A673 (cell line): ENCODE measurements at regions not wholly inside any gene's neighbourhood (a gene's known extent, or its start where the extent isn't known, plus 50 kb on each side); places are given as distances from the start of the nearest gene placed in this dataset.

Source experiments
- BruUV-seq: library from RNA; stranded (reverse); fragments of 400-500 nt; replicated peaks from 2 replicates; lab custom pipeline; 2021; lab: Mats Ljungman, UMichigan
- CTCF ChIA-PET: fragments of 300-600 bp; sonication (Branson Sonifier 250); formaldehyde crosslinking; loops from one replicate; lab custom pipeline; 2022; ENCODE audit warnings: antibody characterized with exemption; lab: Charles Lee
- POLR2A ChIA-PET: fragments of 300-600 bp; sonication (Branson Sonifier 250); formaldehyde crosslinking; loops from one replicate; lab custom pipeline; 2022; ENCODE audit warnings: antibody characterized with exemption; ENCODE audit not compliant: low non-redundant PET; lab: Charles Lee
- DNase-seq: peaks from one replicate; pipeline ENCODE4 v3.0.0-alpha.2; 2015; ENCODE audit warnings: low spot score
- H3K27ac ChIP-seq: fragments of 200-600 bp; sonication (generic); 2 replicates; pipeline ENCODE4 v1.5.1; 2016; ENCODE audit warnings: mixed run types, low read depth, mild to moderate bottlenecking, mixed read lengths, antibody characterized with exemption, low read length; ENCODE audit not compliant: poor library complexity, severe bottlenecking
- H3K27me3 ChIP-seq: fragments of 200-600 bp; sonication (generic); replicated peaks from 2 replicates; pipeline ENCODE4 v1.6.1; 2017; ENCODE audit warnings: mixed run types, low read depth, mild to moderate bottlenecking, mixed read lengths, antibody characterized with exemption, low read length; ENCODE audit not compliant: insufficient read depth, poor library complexity
- H3K36me3 ChIP-seq: fragments of 200-600 bp; sonication (generic); 2 replicates; pipeline ENCODE4 v1.6.1; 2016; ENCODE audit warnings: mixed run types, mild to moderate bottlenecking, mixed read lengths, antibody characterized with exemption, low read length; ENCODE audit not compliant: insufficient read depth, poor library complexity, severe bottlenecking
- H3K4me1 ChIP-seq: fragments of 200-600 bp; sonication (generic); 2 replicates; pipeline ENCODE4 v1.6.1; 2017; ENCODE audit warnings: mixed run types, mild to moderate bottlenecking, mixed read lengths, antibody characterized with exemption, low read length; ENCODE audit not compliant: insufficient read depth, poor library complexity, severe bottlenecking
- H3K4me3 ChIP-seq: fragments of 200-600 bp; sonication (generic); 2 replicates; pipeline ENCODE4 v1.5.1; 2016; ENCODE audit warnings: low read depth, mixed run types, mild to moderate bottlenecking, mixed read lengths, low read length; ENCODE audit not compliant: poor library complexity, severe bottlenecking
- H3K9me3 ChIP-seq: fragments of 200-600 bp; sonication (generic); 2 replicates; pipeline ENCODE4 v1.6.1; 2016; ENCODE audit warnings: mixed run types, low read depth, mild to moderate bottlenecking, mixed read lengths, antibody characterized with exemption, low read length; ENCODE audit not compliant: poor library complexity, severe bottlenecking
- CTCF ChIP-seq: fragments of 300-800, 200-600 bp; sonication (generic); conservative IDR thresholded peaks from 2 replicates; pipeline ENCODE4 v1.5.1; 2017; ENCODE audit warnings: low read depth, mild to moderate bottlenecking, antibody characterized with exemption, low read length, moderate library complexity, mixed read lengths
- EZH2 ChIP-seq: fragments of 200-600 bp; sonication (generic); IDR thresholded peaks from 2 replicates; pipeline ENCODE4 v1.6.1; 2017; ENCODE audit warnings: borderline replicate concordance, low read depth, mild to moderate bottlenecking, mixed read lengths, antibody characterized with exemption, low read length; ENCODE audit not compliant: poor library complexity, severe bottlenecking
- intact Hi-C: fragments of 100-400 bp; cut with micrococcal nuclease; formaldehyde crosslinking; loops from one replicate; pipeline ENCODE4 v1.10.0; 2022; ENCODE audit not compliant: unreplicated experiment

- POLR2A ChIA-PET, result no interaction called here
- H3K27ac ChIP-seq, result no peak overlapping the region
- no TSS peak for BruUV-seq
- CTCF ChIA-PET, result interaction anchor here (1.0 kb wide), 1 partner anchor 9 kb away, joined by 3 read pairs; no protein-coding TSS in a partner anchor
- intact Hi-C loops, result no loop called here
- H3K4me3 ChIP-seq, result no peak overlapping the region
- H3K9me3 ChIP-seq, result peaks cover 6% of the 10 kb centered on the region
- no peaks in the 10 kb centered on the region for H3K36me3 ChIP-seq
- TF ChIP-seq CTCF (no peak), EZH2 (no peak)
- no peak for DNase-seq
- no peaks in the 10 kb centered on the region for H3K27me3 ChIP-seq
- peaks cover 18% of the 10 kb centered on the region for H3K4me1 ChIP-seq
Measured at GRCh38 chr2:219752726-219753125, 125.3 kb downstream of the SLC4A3 start.

DNA sequence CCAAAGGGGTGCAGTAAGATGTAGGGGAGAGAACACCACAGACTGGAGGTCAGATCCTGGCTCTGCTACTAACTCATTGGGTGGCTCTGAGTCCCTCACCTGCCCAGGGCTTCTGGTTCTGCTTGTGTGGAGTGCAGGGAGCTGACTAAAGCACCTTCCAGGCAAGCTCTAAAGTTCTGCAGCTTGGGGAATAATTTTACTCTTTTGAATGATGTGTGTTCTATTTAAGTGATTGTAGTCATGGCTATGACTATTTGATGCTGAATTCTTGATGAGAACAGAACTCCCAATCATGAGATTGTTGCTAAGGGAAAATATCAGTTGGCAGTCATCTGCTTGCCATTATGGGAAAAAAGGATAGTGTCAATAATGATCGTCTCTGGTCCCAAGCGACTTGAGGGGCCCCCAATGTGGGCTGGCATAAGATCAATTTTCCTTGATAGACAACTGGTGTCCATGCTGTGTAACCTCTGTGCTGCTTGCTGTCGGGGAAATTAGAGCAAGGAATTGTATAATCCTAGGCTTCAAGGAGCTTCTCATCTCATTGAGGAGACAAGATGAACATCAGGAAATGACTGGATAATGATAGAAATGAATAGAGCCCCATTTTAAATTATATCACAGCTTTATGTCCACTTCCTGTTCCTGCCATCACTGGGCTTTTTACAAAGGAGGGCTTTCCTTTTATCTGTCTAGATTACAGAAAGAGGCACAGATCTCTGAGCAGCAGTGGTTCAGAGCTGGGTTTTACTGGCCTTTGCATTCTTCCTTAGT is 131.7 kb downstream of the SLC4A3 start:
- intact Hi-C loops, result no loop called here
- no TSS peak for BruUV-seq
- H3K4me1 ChIP-seq, result peaks cover 12% of the 10 kb centered on the region
- no peaks in the 10 kb centered on the region for H3K36me3 ChIP-seq
- H3K27ac ChIP-seq, result peak overlapping the region; percentile 8
- ChIA-PET CTCF (interaction anchor here (1.0 to 1.4 kb wide), 2 partner anchors 10 to 238 kb away, joined by 3 to 6 read pairs; no protein-coding TSS in a partner anchor), POLR2A (no interaction called here)
- no peaks in the 10 kb centered on the region for H3K27me3 ChIP-seq
- no peak overlapping the region for H3K4me3 ChIP-seq
- DNase-seq, result peak; percentile 91
- TF ChIP-seq EZH2 (no peak), CTCF (no peak)
- H3K9me3 ChIP-seq, result peaks cover 6% of the 10 kb centered on the region

GRCh38 chr2:219759801-219760200 is 132.4 kb downstream of the SLC4A3 start:
- Histone ChIP-seq H3K4me3 (no peak overlapping the region), H3K27me3 (no peaks in the 10 kb centered on the region), H3K27ac (peak overlapping the region; percentile 8), H3K4me1 (peaks cover 12% of the 10 kb centered on the region), H3K36me3 (no peaks in the 10 kb centered on the region), H3K9me3 (peaks cover 6% of the 10 kb centered on the region)
- ChIA-PET POLR2A (interaction anchor here (0.6 kb wide), 1 partner anchor 126 kb away, joined by 6 read pairs; no protein-coding TSS in a partner anchor), CTCF (interaction anchor here (1.0 to 1.4 kb wide), 2 partner anchors 11 to 237 kb away, joined by 3 to 6 read pairs; no protein-coding TSS in a partner anchor)
- TF ChIP-seq CTCF (no peak), EZH2 (no peak)
- no TSS peak for BruUV-seq
- DNase-seq, result peak; percentile 13
- intact Hi-C loops, result no loop called here
